Mesodermal cell (in vitro differentiated cells): ENCODE measurements at regions not wholly inside any gene's neighbourhood (a gene's known extent, or its start where the extent isn't known, plus 50 kb on each side); places are given as distances from the start of the nearest gene placed in this dataset.

Experiments used
- H3K27ac ChIP-seq: 2 replicates; pipeline ENCODE4 v1.7.0; 2013; ENCODE audit warnings: mild to moderate bottlenecking, low read depth, low read length, moderate library complexity; ENCODE audit not compliant: severe bottlenecking
- H3K36me3 ChIP-seq: 2 replicates; pipeline ENCODE4 v1.7.1; 2013; ENCODE audit warnings: mild to moderate bottlenecking, low read length, moderate library complexity; ENCODE audit not compliant: control insufficient read depth, insufficient read depth
- H3K4me1 ChIP-seq: one replicate; pipeline ENCODE4 v1.7.1; 2013; ENCODE audit warnings: mild to moderate bottlenecking, low read length; ENCODE audit not compliant: insufficient read depth, control insufficient read depth, poor library complexity, severe bottlenecking
- H3K4me3 ChIP-seq: 2 replicates; pipeline ENCODE4 v1.7.0; 2013; ENCODE audit warnings: low read length, control low read depth, mild to moderate bottlenecking; ENCODE audit not compliant: insufficient read depth, poor library complexity, severe bottlenecking; ENCODE audit errors: extremely low read depth
- H3K9me3 ChIP-seq: 2 replicates; pipeline ENCODE4 v1.7.1; 2013; ENCODE audit warnings: mild to moderate bottlenecking, low read length, moderate library complexity; ENCODE audit not compliant: control insufficient read depth
- WGBS, 2 experiments: methylation state at CpG; one replicate each; pipeline ENCODE4 v1.1.5; 2013; ENCODE audit warnings: missing lambda C conversion rate in 2 of 2; ENCODE audit not compliant: insufficient coverage in 2 of 2; 5-methylcytosine and 5-hydroxymethylcytosine counted together

DNA sequence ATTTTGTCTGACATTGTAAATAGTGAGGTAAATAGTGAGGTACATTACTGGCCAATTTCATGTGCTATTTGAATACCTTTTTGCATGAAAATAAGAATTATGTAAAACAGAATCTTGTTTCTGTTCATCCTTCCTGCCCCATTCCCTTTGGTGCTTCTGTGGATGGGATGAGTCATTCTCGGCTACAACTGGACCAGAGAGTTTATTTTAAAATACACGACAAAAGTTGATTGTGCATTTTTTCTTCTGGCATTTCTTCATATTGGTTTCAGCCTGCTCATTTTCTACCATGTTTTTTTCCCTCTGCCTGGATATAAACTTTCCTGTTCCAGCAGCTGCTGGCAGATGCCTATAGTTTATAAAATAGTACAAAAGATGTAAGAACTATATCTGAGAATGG is 107.5 kb downstream of the CYSLTR2 start:
- Histone ChIP-seq H3K36me3 (no peaks in the 10 kb centered on the region), H3K4me1 (no peaks in the 10 kb centered on the region), H3K4me3 (no peak overlapping the region), H3K27ac (no peak overlapping the region), H3K9me3 (peaks cover 5% of the 10 kb centered on the region)
- WGBS, 2 experiments = 78 to 86% methylated on average over 2 of the region's 2 CpGs

DNA sequence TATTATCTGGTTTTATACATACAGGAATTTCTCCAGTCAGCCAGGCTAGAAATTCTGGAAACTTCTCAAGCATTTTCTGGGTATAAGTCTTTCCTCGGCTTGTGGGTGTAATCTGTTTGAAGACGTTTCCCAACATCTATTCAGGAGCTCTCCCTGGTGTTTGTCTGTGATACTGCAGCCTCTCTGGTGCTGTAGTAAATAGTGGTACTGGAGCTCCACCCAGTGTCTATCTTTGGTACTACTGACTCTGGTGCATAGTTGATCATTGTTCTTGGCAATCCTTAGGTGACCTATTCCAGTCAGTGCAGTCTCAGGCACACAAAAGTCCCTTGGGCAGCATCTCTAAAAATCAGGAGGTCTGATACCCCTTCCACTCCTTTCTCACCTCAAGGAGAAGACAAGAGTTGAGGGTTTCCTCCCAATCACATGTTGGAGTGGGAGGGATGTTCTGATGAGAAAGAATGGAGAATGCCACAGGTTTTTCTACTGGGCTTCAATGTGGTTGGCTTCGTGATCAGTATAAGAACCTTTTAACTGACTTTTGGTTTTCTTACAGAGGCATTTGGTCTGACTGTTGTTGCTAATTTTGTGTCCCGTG is 115.5 kb downstream of the CYSLTR2 start:
- Histone ChIP-seq H3K4me3 (no peak overlapping the region), H3K9me3 (peaks cover 5% of the 10 kb centered on the region), H3K36me3 (no peaks in the 10 kb centered on the region), H3K4me1 (no peaks in the 10 kb centered on the region), H3K27ac (no peak overlapping the region)
- WGBS, 2 experiments = 55 to 80% methylated on average over 2 of the region's 4 CpGs

DNA sequence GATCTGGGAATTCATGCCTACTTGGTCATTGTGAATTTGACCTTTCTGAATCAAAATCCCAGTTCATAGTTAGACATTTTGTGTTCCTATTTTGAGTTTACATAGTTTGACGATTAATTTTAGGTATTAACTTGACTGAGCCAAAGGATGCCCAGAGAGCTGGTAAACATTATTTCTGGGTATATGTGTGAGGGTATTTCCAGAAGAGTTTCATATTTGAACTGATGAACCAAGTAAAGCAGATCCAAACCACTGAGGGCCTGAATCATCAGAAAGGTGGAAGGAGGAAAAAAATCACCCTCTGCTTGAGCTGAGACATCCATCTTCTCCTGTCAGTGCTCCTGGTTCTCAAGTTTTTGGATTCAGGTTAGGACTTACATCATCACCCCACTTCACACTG is 116.6 kb downstream of the CYSLTR2 start:
- Histone ChIP-seq H3K36me3 (no peaks in the 10 kb centered on the region), H3K27ac (no peak overlapping the region), H3K4me3 (no peak overlapping the region), H3K9me3 (peaks cover 2% of the 10 kb centered on the region), H3K4me1 (no peaks in the 10 kb centered on the region)
- WGBS, 2 experiments = 100% methylated on average over 1 of the region's 1 CpG; no CpG with 5 or more reads in 1 of the 2 experiments

DNA sequence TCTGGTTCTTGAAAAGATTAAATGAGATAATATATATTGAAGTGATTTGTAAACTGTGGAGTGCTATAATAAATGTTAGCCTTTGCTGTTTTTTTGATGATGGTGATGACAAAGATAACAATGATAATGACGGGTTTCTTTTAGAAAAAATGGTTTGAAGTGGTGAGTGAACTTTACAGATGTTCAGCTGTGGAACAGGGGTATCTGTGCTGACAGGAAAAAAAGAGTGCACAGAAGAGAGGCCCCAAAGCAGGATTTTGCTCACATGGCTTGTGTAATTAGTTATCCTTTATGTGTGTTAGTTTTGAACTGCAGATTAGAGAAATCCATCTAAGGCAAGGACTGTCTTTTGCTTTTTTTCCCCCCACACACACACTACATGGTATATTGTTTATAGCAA is 119.2 kb downstream of the CYSLTR2 start:
- Histone ChIP-seq H3K4me1 (no peaks in the 10 kb centered on the region), H3K36me3 (no peaks in the 10 kb centered on the region), H3K27ac (no peak overlapping the region), H3K9me3 (no peaks in the 10 kb centered on the region), H3K4me3 (no peak overlapping the region)
- 83 to 91% methylated on average over 1 of the region's 1 CpG for WGBS, 2 experiments

DNA sequence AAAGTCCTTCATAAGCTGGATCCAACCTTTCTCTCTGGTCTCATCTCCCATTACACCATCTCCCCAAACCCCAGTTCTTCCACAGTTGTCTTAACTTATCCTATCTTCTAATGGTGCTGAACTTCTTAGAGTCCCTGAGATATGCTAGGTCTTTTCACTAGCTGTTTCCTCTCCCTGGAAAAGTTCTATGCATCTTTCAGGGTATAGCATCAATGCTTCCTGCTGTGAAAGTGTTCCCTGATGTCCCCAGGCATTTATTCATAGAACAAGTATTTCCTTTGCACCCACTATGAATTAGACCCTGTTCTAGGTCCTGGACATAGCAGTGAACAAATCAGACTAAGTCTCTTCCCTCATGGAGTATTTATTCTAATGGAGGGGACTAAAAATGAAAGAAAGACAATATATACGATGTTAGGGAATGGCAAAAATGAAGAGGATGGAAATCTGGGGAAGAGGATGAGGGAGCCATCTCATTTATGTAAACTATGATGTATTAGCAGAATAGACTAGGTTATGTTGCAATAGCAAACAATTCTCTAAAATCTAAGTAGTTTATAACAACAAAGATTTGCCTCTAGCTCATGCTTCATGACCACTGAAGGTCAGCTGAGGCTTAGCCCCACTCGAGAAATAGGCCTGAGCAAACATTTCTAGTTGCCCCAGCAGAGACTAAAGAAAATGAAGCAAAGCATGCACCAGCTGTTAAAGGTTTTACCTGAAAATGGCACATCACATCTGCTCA is 120.0 kb downstream of the CYSLTR2 start:
- H3K36me3 ChIP-seq = no peaks in the 10 kb centered on the region
- H3K4me3 ChIP-seq = no peak overlapping the region
- H3K4me1 ChIP-seq = no peaks in the 10 kb centered on the region
- H3K9me3 ChIP-seq = no peaks in the 10 kb centered on the region
- WGBS, 2 experiments = 94 to 100% methylated on average over 2 of the region's 2 CpGs
- no peak overlapping the region for H3K27ac ChIP-seq

DNA sequence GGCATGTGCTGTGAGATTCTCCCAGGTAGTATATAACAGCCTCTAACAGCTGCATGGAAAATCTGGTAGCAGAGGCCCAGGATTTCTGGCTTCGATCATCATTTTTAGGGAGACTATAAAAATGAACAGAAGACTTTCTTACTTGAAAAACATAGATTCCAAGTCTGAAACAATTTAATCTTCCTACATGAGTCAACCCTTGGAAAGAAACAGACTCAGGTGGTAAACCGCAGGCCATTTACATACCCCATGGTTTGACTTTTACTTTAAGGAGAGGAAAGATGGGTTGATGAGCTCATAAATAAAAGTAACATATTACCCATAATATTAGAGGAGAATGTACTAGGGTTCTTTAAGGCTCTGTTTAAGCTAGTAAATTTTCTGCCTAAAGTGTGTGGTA is 121.6 kb downstream of the CYSLTR2 start:
- WGBS, 2 experiments = no CpG with 5 or more reads among the region's 2 CpGs
- no peaks in the 10 kb centered on the region for H3K36me3 ChIP-seq
- H3K4me1 ChIP-seq = no peaks in the 10 kb centered on the region
- H3K4me3 ChIP-seq = no peak overlapping the region
- H3K27ac ChIP-seq = no peak overlapping the region
- peaks cover 7% of the 10 kb centered on the region for H3K9me3 ChIP-seq

DNA sequence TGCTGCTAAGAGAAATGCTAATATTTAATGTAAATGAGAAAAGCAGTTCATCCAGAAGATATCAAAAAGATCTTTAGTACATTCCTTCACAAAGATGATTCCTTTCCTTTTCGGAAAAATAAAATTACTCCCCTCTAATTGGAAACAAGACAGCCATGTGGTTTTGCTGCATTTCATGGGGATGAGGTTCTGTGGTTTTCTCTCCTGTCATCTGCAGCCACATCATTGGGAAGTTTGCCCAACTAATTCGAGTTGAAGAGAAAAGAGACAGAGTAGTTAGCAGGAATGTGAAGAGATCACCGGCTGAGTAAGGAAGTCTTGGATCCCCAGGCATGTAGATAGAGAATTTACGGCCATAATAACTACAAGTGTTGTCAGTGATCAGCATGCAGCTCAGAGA is 122.1 kb downstream of the CYSLTR2 start:
- no peak overlapping the region for H3K4me3 ChIP-seq
- no peak overlapping the region for H3K27ac ChIP-seq
- H3K4me1 ChIP-seq = no peaks in the 10 kb centered on the region
- H3K36me3 ChIP-seq = no peaks in the 10 kb centered on the region
- peaks cover 8% of the 10 kb centered on the region for H3K9me3 ChIP-seq
- 82 to 87% methylated on average over 3 of the region's 4 CpGs for WGBS, 2 experiments

DNA sequence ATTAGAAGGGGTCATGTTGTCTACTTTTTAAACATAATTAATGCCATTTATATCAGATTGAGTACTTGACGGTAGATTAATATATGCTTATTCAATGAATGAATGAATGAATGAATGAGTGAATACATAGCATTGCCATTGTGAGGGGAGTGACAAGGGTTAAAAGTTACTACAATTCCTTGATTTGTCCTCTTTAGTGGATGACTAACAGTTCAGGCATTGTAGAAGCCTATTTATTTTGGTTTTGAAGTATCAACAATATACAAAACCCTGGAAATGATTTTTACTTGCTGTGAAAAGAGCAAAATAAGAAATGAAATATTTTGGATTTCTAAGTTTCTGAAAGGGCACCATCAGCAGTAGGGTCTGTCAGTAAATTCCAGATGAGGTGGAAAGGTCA is 122.7 kb downstream of the CYSLTR2 start:
- no peaks in the 10 kb centered on the region for H3K4me1 ChIP-seq
- H3K9me3 ChIP-seq = peaks cover 8% of the 10 kb centered on the region
- H3K36me3 ChIP-seq = no peaks in the 10 kb centered on the region
- 100% methylated on average over 1 of the region's 1 CpG; no CpG with 5 or more reads in 1 of the 2 experiments for WGBS, 2 experiments
- H3K4me3 ChIP-seq = no peak overlapping the region
- H3K27ac ChIP-seq = no peak overlapping the region

DNA sequence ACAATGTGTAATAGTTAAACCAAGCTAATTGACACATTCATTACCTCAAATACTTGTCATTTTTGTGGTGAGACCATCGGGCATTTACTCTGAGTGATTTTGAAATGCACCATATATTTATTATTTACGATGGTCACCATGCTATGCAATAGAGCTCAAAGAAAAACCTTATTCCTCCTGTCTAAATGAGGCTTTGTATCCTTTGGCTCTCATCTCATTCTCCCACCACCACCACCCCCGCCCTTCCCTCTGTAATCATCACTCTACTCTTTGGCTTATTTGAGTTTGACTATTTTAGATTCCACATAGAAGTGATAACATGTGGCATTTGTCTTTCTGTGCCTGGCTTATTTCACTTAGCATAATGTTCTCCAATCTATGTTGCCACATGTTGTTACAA is 124.9 kb downstream of the CYSLTR2 start:
- 100% methylated on average over 1 of the region's 3 CpGs for WGBS, 2 experiments
- H3K36me3 ChIP-seq = no peaks in the 10 kb centered on the region
- peaks cover 8% of the 10 kb centered on the region for H3K9me3 ChIP-seq
- no peak overlapping the region for H3K4me3 ChIP-seq
- H3K4me1 ChIP-seq = no peaks in the 10 kb centered on the region
- H3K27ac ChIP-seq = no peak overlapping the region

DNA sequence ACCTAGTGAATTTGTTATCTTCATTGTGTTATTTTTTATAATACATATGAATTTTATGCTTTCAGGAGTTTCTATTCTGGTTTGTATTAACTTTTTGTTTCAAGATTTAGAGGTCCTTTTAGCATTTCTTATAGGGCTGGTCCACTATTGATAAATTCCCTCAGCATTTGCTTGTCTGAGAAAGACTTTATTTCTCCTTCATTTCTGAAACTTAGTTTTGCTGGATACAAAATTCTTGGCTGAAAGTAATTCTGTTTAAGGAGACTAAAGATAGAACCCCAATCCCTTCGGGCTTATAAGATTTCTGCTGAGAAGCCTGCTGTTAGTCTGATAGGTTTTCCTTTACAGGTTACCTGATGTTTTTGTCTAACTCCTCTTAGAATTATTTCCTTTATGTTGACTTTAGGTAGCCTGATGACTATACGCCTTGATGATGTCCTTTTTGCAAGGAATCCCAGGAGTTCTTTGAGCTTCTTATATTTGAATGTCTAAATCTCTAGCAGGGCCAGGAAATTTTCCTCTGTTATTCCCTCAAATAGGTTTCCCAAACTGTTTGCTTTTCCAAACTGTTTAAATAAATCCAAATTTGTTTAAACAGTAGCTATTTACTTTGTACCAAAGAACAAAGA is 127.1 kb downstream of the CYSLTR2 start:
- Histone ChIP-seq H3K9me3 (peaks cover 8% of the 10 kb centered on the region), H3K36me3 (no peaks in the 10 kb centered on the region), H3K4me1 (no peaks in the 10 kb centered on the region), H3K4me3 (no peak overlapping the region), H3K27ac (no peak overlapping the region)
- WGBS, 2 experiments = 100% methylated on average over 1 of the region's 2 CpGs; no CpG with 5 or more reads in 1 of the 2 experiments

DNA sequence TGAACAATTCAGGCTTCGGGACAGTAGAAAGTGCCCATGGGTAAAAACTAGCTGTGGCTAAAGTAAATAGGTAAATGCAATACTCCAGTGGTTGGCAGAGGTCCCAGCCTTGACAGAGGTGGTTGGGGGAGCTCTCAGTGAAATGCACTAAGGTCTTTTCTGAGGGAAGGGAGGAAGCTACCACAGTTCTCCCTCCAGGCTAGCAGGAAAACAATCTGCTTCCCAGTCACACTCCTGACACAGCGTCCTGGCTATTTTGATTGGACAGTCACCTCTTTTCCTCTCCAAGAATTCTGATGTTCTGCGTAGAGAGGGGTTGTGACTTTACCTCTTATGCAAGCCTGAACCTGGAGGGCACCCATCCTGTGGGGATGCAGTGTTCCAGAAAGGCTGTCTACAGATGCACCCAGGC is 128.7 kb downstream of the CYSLTR2 start:
- 94 to 100% methylated on average over 1 to 3 of the region's 3 CpGs for WGBS, 2 experiments
- H3K4me3 ChIP-seq = no peak overlapping the region

More for the DNA sequence above, 128.7 kb downstream of the CYSLTR2 start:
- Histone ChIP-seq H3K36me3 (no peaks in the 10 kb centered on the region), H3K27ac (no peak overlapping the region), H3K4me1 (no peaks in the 10 kb centered on the region), H3K9me3 (peaks cover 8% of the 10 kb centered on the region)
